ENCODE measurements at regions not wholly inside any gene's neighbourhood (a gene's known extent, or its start where the extent isn't known, plus 50 kb on each side); places are given as distances from the start of the nearest gene placed in this dataset.

DNA sequence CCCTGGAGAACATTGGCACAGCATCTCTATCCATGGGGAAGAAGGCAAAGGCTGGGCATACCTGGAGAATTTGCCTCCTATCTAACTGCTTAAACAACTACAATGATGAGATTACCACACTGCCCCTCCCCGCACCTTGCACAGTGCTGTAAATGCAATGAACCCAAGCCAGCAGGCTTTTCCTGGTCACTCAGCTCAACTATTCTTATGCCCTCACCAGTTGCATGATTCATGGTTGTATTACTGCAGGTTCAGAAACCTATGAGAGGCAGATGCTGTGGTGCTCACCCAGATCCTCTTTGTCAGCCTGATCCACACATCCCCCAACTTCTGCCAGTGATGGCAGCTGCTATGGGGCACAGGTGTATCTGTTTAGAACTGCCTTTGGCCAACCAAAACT lies 77.7 kb upstream of the STAC start (continued):
- TF ChIP-seq, protein P1, sequence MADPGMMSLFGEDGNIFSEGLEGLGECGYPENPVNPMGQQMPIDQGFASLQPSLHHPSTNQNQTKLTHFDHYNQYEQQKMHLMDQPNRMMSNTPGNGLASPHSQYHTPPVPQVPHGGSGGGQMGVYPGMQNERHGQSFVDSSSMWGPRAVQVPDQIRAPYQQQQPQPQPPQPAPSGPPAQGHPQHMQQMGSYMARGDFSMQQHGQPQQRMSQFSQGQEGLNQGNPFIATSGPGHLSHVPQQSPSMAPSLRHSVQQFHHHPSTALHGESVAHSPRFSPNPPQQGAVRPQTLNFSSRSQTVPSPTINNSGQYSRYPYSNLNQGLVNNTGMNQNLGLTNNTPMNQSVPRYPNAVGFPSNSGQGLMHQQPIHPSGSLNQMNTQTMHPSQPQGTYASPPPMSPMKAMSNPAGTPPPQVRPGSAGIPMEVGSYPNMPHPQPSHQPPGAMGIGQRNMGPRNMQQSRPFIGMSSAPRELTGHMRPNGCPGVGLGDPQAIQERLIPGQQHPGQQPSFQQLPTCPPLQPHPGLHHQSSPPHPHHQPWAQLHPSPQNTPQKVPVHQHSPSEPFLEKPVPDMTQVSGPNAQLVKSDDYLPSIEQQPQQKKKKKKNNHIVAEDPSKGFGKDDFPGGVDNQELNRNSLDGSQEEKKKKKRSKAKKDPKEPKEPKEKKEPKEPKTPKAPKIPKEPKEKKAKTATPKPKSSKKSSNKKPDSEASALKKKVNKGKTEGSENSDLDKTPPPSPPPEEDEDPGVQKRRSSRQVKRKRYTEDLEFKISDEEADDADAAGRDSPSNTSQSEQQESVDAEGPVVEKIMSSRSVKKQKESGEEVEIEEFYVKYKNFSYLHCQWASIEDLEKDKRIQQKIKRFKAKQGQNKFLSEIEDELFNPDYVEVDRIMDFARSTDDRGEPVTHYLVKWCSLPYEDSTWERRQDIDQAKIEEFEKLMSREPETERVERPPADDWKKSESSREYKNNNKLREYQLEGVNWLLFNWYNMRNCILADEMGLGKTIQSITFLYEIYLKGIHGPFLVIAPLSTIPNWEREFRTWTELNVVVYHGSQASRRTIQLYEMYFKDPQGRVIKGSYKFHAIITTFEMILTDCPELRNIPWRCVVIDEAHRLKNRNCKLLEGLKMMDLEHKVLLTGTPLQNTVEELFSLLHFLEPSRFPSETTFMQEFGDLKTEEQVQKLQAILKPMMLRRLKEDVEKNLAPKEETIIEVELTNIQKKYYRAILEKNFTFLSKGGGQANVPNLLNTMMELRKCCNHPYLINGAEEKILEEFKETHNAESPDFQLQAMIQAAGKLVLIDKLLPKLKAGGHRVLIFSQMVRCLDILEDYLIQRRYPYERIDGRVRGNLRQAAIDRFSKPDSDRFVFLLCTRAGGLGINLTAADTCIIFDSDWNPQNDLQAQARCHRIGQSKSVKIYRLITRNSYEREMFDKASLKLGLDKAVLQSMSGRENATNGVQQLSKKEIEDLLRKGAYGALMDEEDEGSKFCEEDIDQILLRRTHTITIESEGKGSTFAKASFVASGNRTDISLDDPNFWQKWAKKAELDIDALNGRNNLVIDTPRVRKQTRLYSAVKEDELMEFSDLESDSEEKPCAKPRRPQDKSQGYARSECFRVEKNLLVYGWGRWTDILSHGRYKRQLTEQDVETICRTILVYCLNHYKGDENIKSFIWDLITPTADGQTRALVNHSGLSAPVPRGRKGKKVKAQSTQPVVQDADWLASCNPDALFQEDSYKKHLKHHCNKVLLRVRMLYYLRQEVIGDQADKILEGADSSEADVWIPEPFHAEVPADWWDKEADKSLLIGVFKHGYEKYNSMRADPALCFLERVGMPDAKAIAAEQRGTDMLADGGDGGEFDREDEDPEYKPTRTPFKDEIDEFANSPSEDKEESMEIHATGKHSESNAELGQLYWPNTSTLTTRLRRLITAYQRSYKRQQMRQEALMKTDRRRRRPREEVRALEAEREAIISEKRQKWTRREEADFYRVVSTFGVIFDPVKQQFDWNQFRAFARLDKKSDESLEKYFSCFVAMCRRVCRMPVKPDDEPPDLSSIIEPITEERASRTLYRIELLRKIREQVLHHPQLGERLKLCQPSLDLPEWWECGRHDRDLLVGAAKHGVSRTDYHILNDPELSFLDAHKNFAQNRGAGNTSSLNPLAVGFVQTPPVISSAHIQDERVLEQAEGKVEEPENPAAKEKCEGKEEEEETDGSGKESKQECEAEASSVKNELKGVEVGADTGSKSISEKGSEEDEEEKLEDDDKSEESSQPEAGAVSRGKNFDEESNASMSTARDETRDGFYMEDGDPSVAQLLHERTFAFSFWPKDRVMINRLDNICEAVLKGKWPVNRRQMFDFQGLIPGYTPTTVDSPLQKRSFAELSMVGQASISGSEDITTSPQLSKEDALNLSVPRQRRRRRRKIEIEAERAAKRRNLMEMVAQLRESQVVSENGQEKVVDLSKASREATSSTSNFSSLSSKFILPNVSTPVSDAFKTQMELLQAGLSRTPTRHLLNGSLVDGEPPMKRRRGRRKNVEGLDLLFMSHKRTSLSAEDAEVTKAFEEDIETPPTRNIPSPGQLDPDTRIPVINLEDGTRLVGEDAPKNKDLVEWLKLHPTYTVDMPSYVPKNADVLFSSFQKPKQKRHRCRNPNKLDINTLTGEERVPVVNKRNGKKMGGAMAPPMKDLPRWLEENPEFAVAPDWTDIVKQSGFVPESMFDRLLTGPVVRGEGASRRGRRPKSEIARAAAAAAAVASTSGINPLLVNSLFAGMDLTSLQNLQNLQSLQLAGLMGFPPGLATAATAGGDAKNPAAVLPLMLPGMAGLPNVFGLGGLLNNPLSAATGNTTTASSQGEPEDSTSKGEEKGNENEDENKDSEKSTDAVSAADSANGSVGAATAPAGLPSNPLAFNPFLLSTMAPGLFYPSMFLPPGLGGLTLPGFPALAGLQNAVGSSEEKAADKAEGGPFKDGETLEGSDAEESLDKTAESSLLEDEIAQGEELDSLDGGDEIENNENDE (IDR thresholded peaks at IDR 0.05; ENCODE audit: insufficient replicate concordance, low read length) = no peak

Measured in H1 (cell line).